ENCODE measurements at regions not wholly inside any gene's neighbourhood (a gene's known extent, or its start where the extent isn't known, plus 50 kb on each side); places are given as distances from the start of the nearest gene placed in this dataset.
"Not testable (repeated sequence)": the region's sequence is repeated elsewhere in the genome, so short reads cannot be mapped to it uniquely, and the experiment has no call there.

DNA sequence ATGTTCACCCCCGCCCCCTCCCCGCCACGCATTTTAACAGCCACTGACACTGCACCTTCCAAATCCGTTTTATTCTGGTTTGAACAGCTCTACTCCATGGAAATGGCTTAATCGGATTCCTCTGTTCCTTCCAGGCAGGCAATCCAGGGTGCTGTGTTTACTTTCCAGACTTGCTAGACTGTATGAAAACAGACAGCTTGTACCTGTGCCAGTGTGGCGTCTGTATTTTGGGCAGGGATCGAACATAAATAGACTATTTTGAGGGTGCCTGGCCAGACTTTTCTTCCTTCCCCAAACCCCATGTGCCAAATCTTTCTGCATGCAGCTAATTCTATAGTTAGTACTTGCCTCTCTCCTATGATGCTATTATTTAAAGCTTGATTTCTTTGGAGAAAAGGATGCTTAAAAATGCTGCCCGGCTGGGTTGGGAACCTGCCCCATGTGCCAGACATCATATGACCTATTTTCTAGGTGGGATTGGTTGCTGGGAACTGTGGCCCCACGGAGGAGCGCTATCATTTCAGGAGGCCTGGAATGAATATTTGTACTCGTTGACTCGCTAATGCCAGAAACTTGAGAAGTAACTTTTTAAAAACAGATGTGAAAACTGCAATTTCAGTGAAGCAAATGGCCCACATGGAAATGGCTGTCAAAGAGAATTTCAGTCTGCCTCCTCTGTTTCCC, 814.8 kb downstream of the BRD1 start:
- in situ Hi-C loops (cut with HindIII; ENCODE audit: low pct_unique_long_range_greater_than_20kb, low sequenced_read_pairs): no loop called here
- DNase-seq (ENCODE audit: low read depth, low spot score): no peak

DNA sequence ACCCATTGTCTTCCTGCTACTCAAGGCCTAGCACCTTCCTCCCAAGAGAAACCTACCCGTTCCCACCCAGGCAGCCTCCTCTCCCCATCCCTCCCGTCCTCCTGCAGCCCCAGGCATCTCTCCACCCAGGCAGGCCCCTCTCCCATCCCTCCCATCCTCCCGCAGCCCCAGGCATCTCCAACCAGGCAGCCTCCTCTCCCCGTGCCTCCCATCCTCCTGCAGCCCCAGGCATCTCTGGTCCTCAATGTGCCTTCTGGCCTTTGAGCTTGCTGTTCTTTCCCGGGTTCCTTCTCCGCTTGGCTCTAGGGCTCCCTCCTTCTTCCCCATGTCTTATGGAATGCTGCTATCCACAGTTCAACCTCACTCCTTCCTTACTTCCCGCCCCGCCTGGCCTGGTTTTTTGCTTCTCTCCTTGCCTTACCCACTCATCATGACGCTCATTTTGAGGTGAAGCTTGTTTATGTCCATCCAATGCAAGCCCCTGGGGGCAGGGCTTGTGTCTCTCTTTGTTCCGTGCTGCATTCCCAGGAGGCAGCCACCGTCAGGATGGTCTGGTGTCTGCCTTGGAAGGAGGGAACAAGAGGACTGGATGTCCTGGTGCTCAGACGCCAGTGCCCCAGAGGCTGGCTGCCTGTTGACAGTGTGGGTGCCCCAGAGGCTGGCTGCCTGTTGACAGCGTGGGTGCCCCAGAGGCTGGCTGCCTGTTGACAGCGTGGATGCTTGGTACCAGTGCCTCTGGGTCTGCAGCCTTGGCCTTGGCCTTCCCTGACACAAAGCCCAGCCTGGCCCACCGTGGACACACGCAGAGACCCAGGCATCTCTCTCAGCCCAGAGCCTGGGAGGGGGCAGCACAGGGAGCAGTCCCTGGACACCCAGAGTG, 815.7 kb downstream of the BRD1 start:
- DNase-seq (ENCODE audit: low read depth, low spot score): no peak
- in situ Hi-C loops (cut with HindIII; ENCODE audit: low pct_unique_long_range_greater_than_20kb, low sequenced_read_pairs): no loop called here

- no peak for DNase-seq (ENCODE audit: low read depth, low spot score)
- in situ Hi-C loops (cut with HindIII; ENCODE audit: low pct_unique_long_range_greater_than_20kb, low sequenced_read_pairs): no loop called here
Measured at GRCh38 chr22:49011379-49011768, 816.3 kb downstream of the BRD1 start.

DNA sequence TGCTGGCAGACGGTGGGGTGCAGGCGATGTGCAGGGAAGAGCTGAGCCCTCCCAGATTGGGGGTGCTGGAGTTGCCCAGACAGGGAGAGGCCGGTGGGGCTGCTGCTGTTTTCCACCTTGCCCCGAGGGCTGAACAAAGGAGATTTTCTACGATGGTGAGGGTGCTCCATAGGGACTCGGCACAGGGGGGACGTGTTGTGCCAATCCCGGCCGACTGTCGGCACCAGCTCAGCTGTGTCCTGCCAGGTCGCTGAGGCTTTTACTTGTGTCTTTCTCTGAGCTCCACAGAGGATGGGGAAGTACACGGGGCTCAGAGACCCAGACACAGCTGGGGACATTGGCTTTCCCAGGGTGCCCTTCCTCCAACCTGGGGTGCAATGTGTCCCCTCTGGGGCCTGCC, 816.8 kb downstream of the BRD1 start:
- no peak for DNase-seq (ENCODE audit: low read depth, low spot score)
- in situ Hi-C loops (cut with HindIII; ENCODE audit: low pct_unique_long_range_greater_than_20kb, low sequenced_read_pairs): no loop called here

GRCh38 chr22:49010070-49010863, 817.4 kb downstream of the BRD1 start:
- DNase-seq (ENCODE audit: low read depth, low spot score): no peak

GRCh38 chr22:49009359-49010063, 818.2 kb downstream of the BRD1 start:
- in situ Hi-C loops (cut with HindIII; ENCODE audit: low pct_unique_long_range_greater_than_20kb, low sequenced_read_pairs): no loop called here
- DNase-seq (ENCODE audit: low read depth, low spot score): no peak

More at GRCh38 chr22:49010070-49010863, 817.4 kb downstream of the BRD1 start:
- in situ Hi-C loops (cut with HindIII; ENCODE audit: low pct_unique_long_range_greater_than_20kb, low sequenced_read_pairs): no loop called here

- in situ Hi-C loops (cut with HindIII; ENCODE audit: low pct_unique_long_range_greater_than_20kb, low sequenced_read_pairs): no loop called here
Measured at GRCh38 chr22:49008682-49009235, 818.9 kb downstream of the BRD1 start.

GRCh38 chr22:49007013-49007653, 820.5 kb downstream of the BRD1 start:
- in situ Hi-C loops (cut with HindIII; ENCODE audit: low pct_unique_long_range_greater_than_20kb, low sequenced_read_pairs): no loop called here

More at GRCh38 chr22:49008682-49009235, 818.9 kb downstream of the BRD1 start:
- no peak for DNase-seq (ENCODE audit: low read depth, low spot score)

GRCh38 chr22:49006207-49007012, 821.3 kb downstream of the BRD1 start:
- DNase-seq (ENCODE audit: low read depth, low spot score): no peak
- in situ Hi-C loops (cut with HindIII; ENCODE audit: low pct_unique_long_range_greater_than_20kb, low sequenced_read_pairs): no loop called here

More at GRCh38 chr22:49007013-49007653, 820.5 kb downstream of the BRD1 start:
- DNase-seq (ENCODE audit: low read depth, low spot score): no peak

- in situ Hi-C loops (cut with HindIII; ENCODE audit: low pct_unique_long_range_greater_than_20kb, low sequenced_read_pairs): no loop called here
- no peak for DNase-seq (ENCODE audit: low read depth, low spot score)
Measured at GRCh38 chr22:49005557-49005956, 822.1 kb downstream of the BRD1 start.

- in situ Hi-C loops (cut with HindIII; ENCODE audit: low pct_unique_long_range_greater_than_20kb, low sequenced_read_pairs): no loop called here
- no peak for DNase-seq (ENCODE audit: low read depth, low spot score)
Measured at GRCh38 chr22:49004484-49005399, 822.9 kb downstream of the BRD1 start.

DNA sequence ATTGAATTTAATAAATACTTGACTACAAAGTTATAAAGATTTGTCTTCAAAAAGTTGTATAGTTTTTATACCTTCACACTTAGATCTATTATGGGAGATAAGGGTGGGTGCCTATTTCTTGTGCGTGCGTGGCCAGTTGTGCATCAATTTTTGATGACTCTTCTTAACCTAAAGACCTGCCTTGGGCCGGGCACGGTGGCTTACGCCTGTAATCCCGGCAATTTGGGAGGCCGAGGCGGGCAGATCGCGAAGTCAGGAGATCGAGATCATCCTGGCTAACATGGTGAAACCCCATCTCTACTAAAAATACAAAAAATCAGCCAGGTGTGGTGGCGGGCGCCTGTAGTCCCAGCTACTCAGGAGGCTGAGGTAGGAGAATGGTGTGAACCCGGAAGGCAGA, 830.1 kb downstream of the BRD1 start:
- in situ Hi-C loops (cut with HindIII; ENCODE audit: low pct_unique_long_range_greater_than_20kb, low sequenced_read_pairs): not testable (repeated sequence)

GRCh38 chr22:48993655-48994054, 834.0 kb downstream of the BRD1 start:
- in situ Hi-C loops (cut with HindIII; ENCODE audit: low pct_unique_long_range_greater_than_20kb, low sequenced_read_pairs): no loop called here

More for the DNA sequence above, 830.1 kb downstream of the BRD1 start:
- not testable (repeated sequence) for DNase-seq (ENCODE audit: low read depth, low spot score)

GRCh38 chr22:48984639-48985038, 843.0 kb downstream of the BRD1 start:
- in situ Hi-C loops (cut with HindIII; ENCODE audit: low pct_unique_long_range_greater_than_20kb, low sequenced_read_pairs): no loop called here
- DNase-seq (ENCODE audit: low read depth, low spot score): no peak

More at GRCh38 chr22:48993655-48994054, 834.0 kb downstream of the BRD1 start:
- DNase-seq (ENCODE audit: low read depth, low spot score): no peak

DNA sequence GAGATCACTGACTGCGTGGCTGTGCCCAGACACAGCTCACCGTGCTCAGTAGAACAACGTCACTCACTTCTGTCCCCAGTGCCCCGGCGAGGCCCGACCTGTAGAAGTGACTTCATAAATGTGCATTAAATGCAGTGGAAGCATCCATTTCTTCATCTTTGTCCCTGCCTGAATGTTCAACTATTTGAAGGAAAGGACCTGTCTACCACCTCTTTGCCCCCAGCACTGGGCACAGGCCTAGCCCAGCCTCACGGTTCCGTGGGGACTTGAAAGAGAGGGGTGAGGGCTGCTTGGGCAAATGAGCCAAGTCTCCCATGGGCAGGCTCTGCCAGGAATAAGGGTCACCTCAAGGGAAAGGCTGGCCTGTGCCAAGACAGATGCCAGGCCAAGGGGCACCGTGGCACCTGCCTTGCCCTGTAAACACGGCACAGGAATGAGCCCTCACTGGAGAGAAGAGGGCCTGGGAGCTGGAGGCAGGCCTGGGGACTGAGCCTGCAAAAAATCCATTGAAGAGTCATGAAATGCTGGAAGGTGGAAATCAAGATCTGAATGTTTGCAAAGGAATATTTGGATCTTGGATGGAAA, 845.3 kb downstream of the BRD1 start:
- no peak for DNase-seq (ENCODE audit: low read depth, low spot score)
- in situ Hi-C loops (cut with HindIII; ENCODE audit: low pct_unique_long_range_greater_than_20kb, low sequenced_read_pairs): no loop called here

Data from SK-MEL-5 (cell line).